Erythroblast (primary cell): ENCODE measurements at regions not wholly inside any gene's neighbourhood (a gene's known extent, or its start where the extent isn't known, plus 50 kb on each side); places are given as distances from the start of the nearest gene placed in this dataset.

ENCODE experiments used
- GATA1 ChIP-seq: IDR thresholded peaks from 2 replicates; pipeline ENCODE4 v1.6.1; 2011; ENCODE audit warnings: low read depth, mild to moderate bottlenecking, control low read depth, low read length, moderate library complexity
- POLR2A ChIP-seq: IDR thresholded peaks from 2 replicates; pipeline ENCODE4 v1.6.1; 2011; ENCODE audit warnings: mild to moderate bottlenecking, low read length

GRCh38 chr10:4623200-4623599 lies 202.8 kb upstream of the AKR1E2 start:
- TF ChIP-seq POLR2A (no peak), GATA1 (no peak)
